ENCODE measurements at regions not wholly inside any gene's neighbourhood (a gene's known extent, or its start where the extent isn't known, plus 50 kb on each side); places are given as distances from the start of the nearest gene placed in this dataset.
"Not testable (repeated sequence)": the region's sequence is repeated elsewhere in the genome, so short reads cannot be mapped to it uniquely, and the experiment has no call there.

GRCh38 chr2:155518094-155518493 lies 814.4 kb downstream of the NR4A2 start:
- no peak for DNase-seq

- no peak for DNase-seq
Measured at GRCh38 chr2:155517362-155517761, 815.2 kb downstream of the NR4A2 start.

GRCh38 chr2:155513248-155513647 lies 814.8 kb downstream of the KCNJ3 start:
- no peak for DNase-seq

GRCh38 chr2:155502766-155503165 lies 804.3 kb downstream of the KCNJ3 start:
- no peak for DNase-seq

- DNase-seq, result no peak
Measured at GRCh38 chr2:155498106-155498505, 799.6 kb downstream of the KCNJ3 start.

- no peak for DNase-seq
Measured at GRCh38 chr2:155494744-155495143, 796.2 kb downstream of the KCNJ3 start.

GRCh38 chr2:155485141-155485842 lies 786.8 kb downstream of the KCNJ3 start:
- no peak for DNase-seq

GRCh38 chr2:155481141-155481540 lies 782.6 kb downstream of the KCNJ3 start:
- no peak for DNase-seq

- DNase-seq, result not testable (repeated sequence)
Measured at GRCh38 chr2:155472018-155472417, 773.5 kb downstream of the KCNJ3 start.

GRCh38 chr2:155456222-155456621 lies 757.7 kb downstream of the KCNJ3 start:
- DNase-seq, result no peak

GRCh38 chr2:155442755-155443372 lies 744.4 kb downstream of the KCNJ3 start:
- DNase-seq, result no peak

- DNase-seq, result no peak
Measured at GRCh38 chr2:155442088-155442487, 743.6 kb downstream of the KCNJ3 start.

GRCh38 chr2:155431004-155431507 lies 732.6 kb downstream of the KCNJ3 start:
- no peak for DNase-seq

GRCh38 chr2:155427470-155427869 lies 729.0 kb downstream of the KCNJ3 start:
- no peak for DNase-seq

- no peak for DNase-seq
Measured at GRCh38 chr2:155424518-155424917, 726.0 kb downstream of the KCNJ3 start.

GRCh38 chr2:155418753-155419152 lies 720.3 kb downstream of the KCNJ3 start:
- DNase-seq, result no peak

GRCh38 chr2:155412598-155412997 lies 714.1 kb downstream of the KCNJ3 start:
- DNase-seq, result no peak

- DNase-seq, result no peak
Measured at GRCh38 chr2:155404433-155405002, 706.0 kb downstream of the KCNJ3 start.

- DNase-seq, result no peak
Measured at GRCh38 chr2:155393406-155393805, 694.9 kb downstream of the KCNJ3 start.

GRCh38 chr2:155391613-155392130 lies 693.2 kb downstream of the KCNJ3 start:
- no peak for DNase-seq

- DNase-seq, result no peak
Measured at GRCh38 chr2:155389224-155389623, 690.7 kb downstream of the KCNJ3 start.

GRCh38 chr2:155384555-155385123 lies 686.1 kb downstream of the KCNJ3 start:
- DNase-seq, result no peak

GRCh38 chr2:155382776-155383175 lies 684.3 kb downstream of the KCNJ3 start:
- DNase-seq, result no peak

- DNase-seq, result no peak
Measured at GRCh38 chr2:155381436-155381835, 682.9 kb downstream of the KCNJ3 start.

Measured in SIG-M5 (cell line).